OCI-LY7 (cell line): ENCODE measurements at regions not wholly inside any gene's neighbourhood (a gene's known extent, or its start where the extent isn't known, plus 50 kb on each side); places are given as distances from the start of the nearest gene placed in this dataset.

Experiments used
- EZH2phosphoT487 ChIP-seq: fragments of 200-600 bp; sonication (generic); IDR thresholded peaks from 2 replicates; pipeline ENCODE4 v1.6.1; 2018; ENCODE audit warnings: low read depth, borderline replicate concordance, mild to moderate bottlenecking, mixed run types, antibody characterized with exemption, low read length, moderate library complexity, mixed read lengths
- TF ChIP-seq, protein P1 (sequence below): fragments of 200-600 bp; sonication (generic); conservative IDR thresholded peaks from 2 replicates; pipeline ENCODE4 v1.5.1; 2014; ENCODE audit warnings: mild to moderate bottlenecking, antibody characterized with exemption, low read length, moderate library complexity, mixed read lengths

DNA sequence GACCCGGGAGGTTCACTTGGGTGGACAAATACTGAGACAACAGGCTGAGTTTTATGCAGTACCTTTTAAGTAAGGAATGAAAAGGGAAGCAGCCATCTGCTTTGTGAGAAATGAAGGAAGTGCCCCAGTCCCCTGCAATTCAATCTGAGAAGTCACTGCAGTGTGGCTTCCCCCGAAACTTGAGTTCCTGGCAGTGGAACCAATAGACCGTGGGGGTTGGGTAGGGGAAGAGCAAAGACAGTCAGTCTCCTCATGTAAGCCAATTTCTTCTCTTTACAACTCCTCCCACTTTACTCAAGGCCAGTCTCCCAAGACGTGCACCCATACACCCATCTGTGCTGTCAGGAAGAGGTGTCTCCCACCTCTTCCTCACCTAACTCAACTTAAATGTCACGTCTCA, 206.5 kb downstream of the BCAT1 start:
- TF ChIP-seq, protein P1, sequence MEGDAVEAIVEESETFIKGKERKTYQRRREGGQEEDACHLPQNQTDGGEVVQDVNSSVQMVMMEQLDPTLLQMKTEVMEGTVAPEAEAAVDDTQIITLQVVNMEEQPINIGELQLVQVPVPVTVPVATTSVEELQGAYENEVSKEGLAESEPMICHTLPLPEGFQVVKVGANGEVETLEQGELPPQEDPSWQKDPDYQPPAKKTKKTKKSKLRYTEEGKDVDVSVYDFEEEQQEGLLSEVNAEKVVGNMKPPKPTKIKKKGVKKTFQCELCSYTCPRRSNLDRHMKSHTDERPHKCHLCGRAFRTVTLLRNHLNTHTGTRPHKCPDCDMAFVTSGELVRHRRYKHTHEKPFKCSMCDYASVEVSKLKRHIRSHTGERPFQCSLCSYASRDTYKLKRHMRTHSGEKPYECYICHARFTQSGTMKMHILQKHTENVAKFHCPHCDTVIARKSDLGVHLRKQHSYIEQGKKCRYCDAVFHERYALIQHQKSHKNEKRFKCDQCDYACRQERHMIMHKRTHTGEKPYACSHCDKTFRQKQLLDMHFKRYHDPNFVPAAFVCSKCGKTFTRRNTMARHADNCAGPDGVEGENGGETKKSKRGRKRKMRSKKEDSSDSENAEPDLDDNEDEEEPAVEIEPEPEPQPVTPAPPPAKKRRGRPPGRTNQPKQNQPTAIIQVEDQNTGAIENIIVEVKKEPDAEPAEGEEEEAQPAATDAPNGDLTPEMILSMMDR, result no peak
- no peak for TF ChIP-seq EZH2phosphoT487
